ENCODE measurements at regions not wholly inside any gene's neighbourhood (a gene's known extent, or its start where the extent isn't known, plus 50 kb on each side); places are given as distances from the start of the nearest gene placed in this dataset.

DNA sequence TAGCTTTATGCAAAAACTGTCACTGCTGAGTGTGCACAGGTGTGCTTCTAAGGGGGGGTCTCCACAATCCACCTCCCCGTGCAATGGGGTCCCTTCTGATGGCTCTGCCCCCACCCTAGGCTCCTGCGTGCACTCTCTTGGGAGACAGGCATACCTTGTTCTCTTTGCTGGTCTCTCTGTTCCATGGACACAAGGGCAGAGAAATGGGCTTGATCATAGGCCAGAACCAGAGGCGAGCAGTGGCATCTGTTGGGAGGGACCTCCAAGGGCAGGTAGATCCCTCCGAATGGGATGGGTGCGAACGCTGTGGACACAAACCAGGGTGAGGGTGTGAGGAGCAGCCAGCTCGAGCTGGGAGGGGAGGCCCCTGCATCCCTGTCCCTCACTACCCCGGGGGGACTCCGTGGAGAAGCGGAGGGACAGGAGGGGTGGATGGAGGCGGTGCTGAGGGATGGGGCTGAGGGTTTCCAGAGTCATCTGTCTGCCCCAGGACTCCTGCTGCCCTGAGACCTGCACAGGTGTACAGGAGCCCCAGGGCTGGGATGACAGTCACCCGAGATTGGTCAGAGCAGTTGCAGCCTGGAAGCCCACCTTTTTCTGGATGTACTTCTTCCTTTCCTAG, 175.0 kb downstream of the KLF13 start:
- TF ChIP-seq, protein P1, sequence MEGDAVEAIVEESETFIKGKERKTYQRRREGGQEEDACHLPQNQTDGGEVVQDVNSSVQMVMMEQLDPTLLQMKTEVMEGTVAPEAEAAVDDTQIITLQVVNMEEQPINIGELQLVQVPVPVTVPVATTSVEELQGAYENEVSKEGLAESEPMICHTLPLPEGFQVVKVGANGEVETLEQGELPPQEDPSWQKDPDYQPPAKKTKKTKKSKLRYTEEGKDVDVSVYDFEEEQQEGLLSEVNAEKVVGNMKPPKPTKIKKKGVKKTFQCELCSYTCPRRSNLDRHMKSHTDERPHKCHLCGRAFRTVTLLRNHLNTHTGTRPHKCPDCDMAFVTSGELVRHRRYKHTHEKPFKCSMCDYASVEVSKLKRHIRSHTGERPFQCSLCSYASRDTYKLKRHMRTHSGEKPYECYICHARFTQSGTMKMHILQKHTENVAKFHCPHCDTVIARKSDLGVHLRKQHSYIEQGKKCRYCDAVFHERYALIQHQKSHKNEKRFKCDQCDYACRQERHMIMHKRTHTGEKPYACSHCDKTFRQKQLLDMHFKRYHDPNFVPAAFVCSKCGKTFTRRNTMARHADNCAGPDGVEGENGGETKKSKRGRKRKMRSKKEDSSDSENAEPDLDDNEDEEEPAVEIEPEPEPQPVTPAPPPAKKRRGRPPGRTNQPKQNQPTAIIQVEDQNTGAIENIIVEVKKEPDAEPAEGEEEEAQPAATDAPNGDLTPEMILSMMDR (IDR thresholded peaks at IDR 0.05; ENCODE audit: insufficient read depth, low read depth, low read length): no peak
- no peak for TF ChIP-seq EZH2 (IDR thresholded peaks at IDR 0.05; ENCODE audit: insufficient read depth, low read length)
